ENCODE measurements at regions not wholly inside any gene's neighbourhood (a gene's known extent, or its start where the extent isn't known, plus 50 kb on each side); places are given as distances from the start of the nearest gene placed in this dataset.

DNA sequence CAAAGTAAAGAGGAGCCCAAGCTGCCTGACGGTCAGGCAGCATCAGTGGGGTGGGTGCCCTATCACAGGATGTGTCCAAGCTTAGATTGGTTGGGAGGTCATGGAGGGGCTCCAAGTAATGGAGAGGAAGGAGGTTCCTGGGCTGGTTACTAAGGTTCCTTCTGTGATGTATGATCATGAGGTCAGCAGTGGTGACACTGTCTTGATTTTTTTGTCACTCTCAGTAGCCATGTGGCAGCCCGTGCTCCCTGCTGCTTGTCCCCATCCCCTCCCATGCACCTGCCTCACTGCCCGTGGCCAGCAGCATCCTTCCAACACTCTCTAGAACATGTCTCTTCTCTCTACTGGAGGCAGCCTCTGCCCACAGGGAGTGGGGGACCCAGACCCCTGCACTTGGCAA lies 261.7 kb downstream of the TLE3 start:
- TF ChIP-seq EP300 (IDR thresholded peaks at IDR 0.05; ENCODE audit: low read depth), result no peak
- no peak for TF ChIP-seq POLR2A (IDR thresholded peaks at IDR 0.05)
- TF ChIP-seq, protein P1, sequence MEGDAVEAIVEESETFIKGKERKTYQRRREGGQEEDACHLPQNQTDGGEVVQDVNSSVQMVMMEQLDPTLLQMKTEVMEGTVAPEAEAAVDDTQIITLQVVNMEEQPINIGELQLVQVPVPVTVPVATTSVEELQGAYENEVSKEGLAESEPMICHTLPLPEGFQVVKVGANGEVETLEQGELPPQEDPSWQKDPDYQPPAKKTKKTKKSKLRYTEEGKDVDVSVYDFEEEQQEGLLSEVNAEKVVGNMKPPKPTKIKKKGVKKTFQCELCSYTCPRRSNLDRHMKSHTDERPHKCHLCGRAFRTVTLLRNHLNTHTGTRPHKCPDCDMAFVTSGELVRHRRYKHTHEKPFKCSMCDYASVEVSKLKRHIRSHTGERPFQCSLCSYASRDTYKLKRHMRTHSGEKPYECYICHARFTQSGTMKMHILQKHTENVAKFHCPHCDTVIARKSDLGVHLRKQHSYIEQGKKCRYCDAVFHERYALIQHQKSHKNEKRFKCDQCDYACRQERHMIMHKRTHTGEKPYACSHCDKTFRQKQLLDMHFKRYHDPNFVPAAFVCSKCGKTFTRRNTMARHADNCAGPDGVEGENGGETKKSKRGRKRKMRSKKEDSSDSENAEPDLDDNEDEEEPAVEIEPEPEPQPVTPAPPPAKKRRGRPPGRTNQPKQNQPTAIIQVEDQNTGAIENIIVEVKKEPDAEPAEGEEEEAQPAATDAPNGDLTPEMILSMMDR (IDR thresholded peaks at IDR 0.05), result no peak
- TF ChIP-seq POLR2AphosphoS5 (IDR thresholded peaks at IDR 0.05), result no peak
